ENCODE measurements at regions not wholly inside any gene's neighbourhood (a gene's known extent, or its start where the extent isn't known, plus 50 kb on each side); places are given as distances from the start of the nearest gene placed in this dataset.

- 35 to 72% (median 69%) methylated on average over 3 of the region's 3 CpGs for WGBS, 3 donors
- H3K27ac ChIP-seq (ENCODE audit: low read depth, low read length): no peak overlapping the region
Measured at GRCh38 chr6:155599561-155599960, 143.9 kb upstream of the NOX3 start.

- 27 to 56% (median 54%) methylated on average over 2 of the region's 2 CpGs for WGBS, 3 donors
- no peak overlapping the region for H3K27ac ChIP-seq (ENCODE audit: low read depth, low read length)
Measured at GRCh38 chr6:155599160-155599559, 143.5 kb upstream of the NOX3 start.

- H3K27ac ChIP-seq (ENCODE audit: low read depth, low read length): no peak overlapping the region
Measured at GRCh38 chr6:155595284-155595683, 139.6 kb upstream of the NOX3 start.

GRCh38 chr6:155591741-155592140 lies 136.1 kb upstream of the NOX3 start:
- 73 to 92% (median 86%) methylated on average over 1 of the region's 1 CpG for WGBS, 3 donors
- H3K27ac ChIP-seq (ENCODE audit: low read depth, low read length): no peak overlapping the region

GRCh38 chr6:155589190-155589589 lies 133.6 kb upstream of the NOX3 start:
- 58 to 89% (median 87%) methylated on average over 2 of the region's 2 CpGs for WGBS, 3 donors
- H3K27ac ChIP-seq (ENCODE audit: low read depth, low read length): no peak overlapping the region

GRCh38 chr6:155587817-155588216 lies 132.2 kb upstream of the NOX3 start:
- H3K27ac ChIP-seq (ENCODE audit: low read depth, low read length): no peak overlapping the region
- WGBS, 3 donors: 86 to 93% (median 89%) methylated on average over 1 of the region's 1 CpG

- WGBS, 3 donors: 83 to 97% (median 92%) methylated on average over 1 of the region's 1 CpG
- no peak overlapping the region for H3K27ac ChIP-seq (ENCODE audit: low read depth, low read length)
Measured at GRCh38 chr6:155586090-155586489, 130.5 kb upstream of the NOX3 start.

GRCh38 chr6:155584006-155584405 lies 128.4 kb upstream of the NOX3 start:
- 69 to 76% (median 73%) methylated on average over 3 of the region's 3 CpGs for WGBS, 3 donors
- H3K27ac ChIP-seq (ENCODE audit: low read depth, low read length): no peak overlapping the region

GRCh38 chr6:155582016-155582991 lies 126.7 kb upstream of the NOX3 start:
- no peak overlapping the region for H3K27ac ChIP-seq (ENCODE audit: low read depth, low read length)
- 56 to 78% (median 73%) methylated on average over 9 of the region's 9 CpGs for WGBS, 3 donors

GRCh38 chr6:155580904-155581303 lies 125.3 kb upstream of the NOX3 start:
- WGBS, 3 donors: 70 to 79% (median 72%) methylated on average over 2 of the region's 2 CpGs
- H3K27ac ChIP-seq (ENCODE audit: low read depth, low read length): no peak overlapping the region

- no peak overlapping the region for H3K27ac ChIP-seq (ENCODE audit: low read depth, low read length)
Measured at GRCh38 chr6:155578251-155578650, 122.6 kb upstream of the NOX3 start.

- 91 to 94% (median 91%) methylated on average over 4 of the region's 4 CpGs for WGBS, 3 donors
- H3K27ac ChIP-seq (ENCODE audit: low read depth, low read length): no peak overlapping the region
Measured at GRCh38 chr6:155561966-155562364, 106.3 kb upstream of the NOX3 start.

GRCh38 chr6:155561257-155561965 lies 105.8 kb upstream of the NOX3 start:
- H3K27ac ChIP-seq (ENCODE audit: low read depth, low read length): no peak overlapping the region
- WGBS, 3 donors: 18 to 65% (median 56%) methylated on average over 1 of the region's 1 CpG

- H3K27ac ChIP-seq (ENCODE audit: low read depth, low read length): no peak overlapping the region
- WGBS, 3 donors: 48 to 96% (median 91%) methylated on average over 4 of the region's 4 CpGs
Measured at GRCh38 chr6:155549928-155550327, 94.3 kb upstream of the NOX3 start.

GRCh38 chr6:155549028-155549798 lies 93.6 kb upstream of the NOX3 start:
- WGBS, 3 donors: 85 to 92% (median 91%) methylated on average over 9 of the region's 9 CpGs

GRCh38 chr6:155548576-155548975 lies 92.9 kb upstream of the NOX3 start:
- WGBS, 3 donors: 76 to 84% (median 80%) methylated on average over 4 of the region's 4 CpGs

More at GRCh38 chr6:155549028-155549798, 93.6 kb upstream of the NOX3 start:
- no peak overlapping the region for H3K27ac ChIP-seq (ENCODE audit: low read depth, low read length)

GRCh38 chr6:155544677-155545076 lies 89.0 kb upstream of the NOX3 start:
- no peak overlapping the region for H3K27ac ChIP-seq (ENCODE audit: low read depth, low read length)
- WGBS, 3 donors: 62 to 78% (median 74%) methylated on average over 2 of the region's 2 CpGs

More at GRCh38 chr6:155548576-155548975, 92.9 kb upstream of the NOX3 start:
- no peak overlapping the region for H3K27ac ChIP-seq (ENCODE audit: low read depth, low read length)

GRCh38 chr6:155543166-155543847 lies 87.7 kb upstream of the NOX3 start:
- no peak overlapping the region for H3K27ac ChIP-seq (ENCODE audit: low read depth, low read length)
- 52 to 62% (median 60%) methylated on average over 6 of the region's 6 CpGs for WGBS, 3 donors
